ENCODE measurements at regions not wholly inside any gene's neighbourhood (a gene's known extent, or its start where the extent isn't known, plus 50 kb on each side); places are given as distances from the start of the nearest gene placed in this dataset.

DNA sequence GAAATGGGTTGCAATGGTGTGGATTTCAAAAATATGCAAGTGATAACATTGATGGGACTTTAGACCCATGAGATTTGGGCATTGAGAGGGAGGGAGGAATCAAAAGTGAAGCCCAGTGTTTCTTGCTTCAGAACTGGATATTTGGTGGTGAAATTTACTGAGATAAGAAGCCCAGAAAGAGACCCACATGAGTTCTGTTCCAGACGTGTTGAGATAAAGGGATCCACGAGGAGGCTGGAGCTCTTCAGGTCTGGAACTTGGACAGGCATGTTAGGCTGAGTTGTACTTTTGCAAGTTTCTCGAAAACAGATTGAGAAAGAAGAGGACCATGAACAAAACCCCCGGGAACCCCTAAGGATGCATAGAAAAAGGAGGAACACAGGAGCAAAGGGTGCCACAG lies 290.2 kb downstream of the MEX3B start:
- Histone ChIP-seq H3K4me1 (replicated peaks in 1 of 2; ENCODE audit: control insufficient read depth in 2 of 2, insufficient read depth in 2 of 2, low read length in 2 of 2) (no peaks in the 10 kb centered on the region), H3K4me3 (no peak overlapping the region), H3K36me3 (ENCODE audit: control insufficient read depth, insufficient read depth, low read length) (no peaks in the 10 kb centered on the region), H4K20me1 (replicated peaks; ENCODE audit: control insufficient read depth, insufficient read depth, low read length) (peaks cover 20% of the 10 kb centered on the region; the same call in 1 of the 2 replicates), H3K9me1 (ENCODE audit: control insufficient read depth, insufficient read depth, low read length) (no peaks in the 10 kb centered on the region), H3K9me3 (replicated peaks; ENCODE audit: control insufficient read depth, insufficient read depth, low read depth, low read length) (no peaks in the 10 kb centered on the region), H3K9ac (ENCODE audit: insufficient read depth in 1 of 2, low read depth in 2 of 2, low read length in 2 of 2) (no peak overlapping the region), H3K4me2 (ENCODE audit: insufficient read depth, low read length) (no peak overlapping the region), H3K79me2 (ENCODE audit: control insufficient read depth, insufficient read depth, low read length) (no peaks in the 10 kb centered on the region), H2AFZ (ENCODE audit: low read depth, low read length) (no peak overlapping the region), H3K27me3 (ENCODE audit: control insufficient read depth in 2 of 2, insufficient read depth in 2 of 2, low read length in 2 of 2) (peaks cover 3 to 10% of the 10 kb centered on the region in 2 experiments; a peak in 4 of 5 replicates), H3K27ac (ENCODE audit: extremely low read depth, low read depth, low read length) (no peak overlapping the region)
- ChIA-PET POLR2A (interaction anchor here (0.7 to 1.1 kb wide), 3 partner anchors 11 to 311 kb away, joined by 3 to 4 read pairs (median 3); no protein-coding TSS in a partner anchor), CTCF (ENCODE audit: low intra/inter-chr PET ratio) (no interaction called here)
- no peak for FAIRE-seq
- ATAC-seq, result no peak
- DNase-seq (ENCODE audit: extremely low read depth in 1 of 4, low spot score in 3 of 4), result no peak
- intact Hi-C loops (cut with micrococcal nuclease) (no loop called here), in situ Hi-C loops (cut with MboI) (no loop called here)
- BruUV-seq (replicated peaks), result no TSS peak
- WGBS (ENCODE audit: insufficient coverage, low coverage, missing lambda C conversion rate), result 2% methylated on average over 4 of the region's 4 CpGs
- TF ChIP-seq ZNF224 (CRISPR knock-in tag; IDR thresholded peaks at IDR 0.05) (no peak), ZNF133 (CRISPR knock-in tag; IDR thresholded peaks at IDR 0.05) (no peak)
- TF ChIP-seq, protein P1, sequence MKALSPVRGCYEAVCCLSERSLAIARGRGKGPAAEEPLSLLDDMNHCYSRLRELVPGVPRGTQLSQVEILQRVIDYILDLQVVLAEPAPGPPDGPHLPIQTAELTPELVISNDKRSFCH (CRISPR knock-in tag; IDR thresholded peaks at IDR 0.05), result no peak
- TF ChIP-seq, protein P1 (tag; IDR thresholded peaks at IDR 0.05), result no peak

DNA sequence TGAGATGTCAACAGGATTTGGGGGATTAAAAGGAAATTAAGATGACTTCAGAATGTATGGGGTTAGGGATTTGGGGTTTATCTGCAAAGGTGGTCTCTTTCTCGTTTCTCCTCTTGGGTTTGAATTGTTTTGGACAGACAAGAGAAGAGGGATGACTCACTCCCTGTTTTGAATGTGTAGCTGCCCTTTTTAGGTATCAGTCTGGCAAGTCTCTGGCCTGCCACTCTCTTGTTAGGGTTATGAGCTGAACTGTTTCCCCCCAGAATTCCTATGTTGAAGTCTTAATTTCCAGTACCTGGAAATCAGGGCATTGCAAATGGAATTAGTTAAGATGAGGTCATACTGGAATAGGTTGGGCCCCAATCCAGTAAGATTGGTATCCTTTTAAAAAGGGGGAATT lies 291.7 kb downstream of the MEX3B start:
- Histone ChIP-seq H2AFZ (ENCODE audit: low read depth, low read length) (no peak overlapping the region), H3K4me1 (replicated peaks in 1 of 2; ENCODE audit: control insufficient read depth in 2 of 2, insufficient read depth in 2 of 2, low read length in 2 of 2) (peaks cover 0 to 8% of the 10 kb centered on the region in 2 experiments; a peak in 2 of 5 replicates), H3K4me3 (no peak overlapping the region), H3K9me1 (ENCODE audit: control insufficient read depth, insufficient read depth, low read length) (no peaks in the 10 kb centered on the region), H3K4me2 (ENCODE audit: insufficient read depth, low read length) (no peak overlapping the region), H3K36me3 (ENCODE audit: control insufficient read depth, insufficient read depth, low read length) (no peaks in the 10 kb centered on the region), H3K27me3 (ENCODE audit: control insufficient read depth in 2 of 2, insufficient read depth in 2 of 2, low read length in 2 of 2) (peaks cover 3 to 20% of the 10 kb centered on the region in 2 experiments; a peak in 4 of 5 replicates), H3K9ac (ENCODE audit: insufficient read depth in 1 of 2, low read depth in 2 of 2, low read length in 2 of 2) (no peak overlapping the region), H3K9me3 (replicated peaks; ENCODE audit: control insufficient read depth, insufficient read depth, low read depth, low read length) (no peaks in the 10 kb centered on the region), H3K79me2 (ENCODE audit: control insufficient read depth, insufficient read depth, low read length) (no peaks in the 10 kb centered on the region), H4K20me1 (replicated peaks; ENCODE audit: control insufficient read depth, insufficient read depth, low read length) (peaks cover 20% of the 10 kb centered on the region; the same call in 1 of the 2 replicates), H3K27ac (ENCODE audit: extremely low read depth, low read depth, low read length) (no peak overlapping the region)
- CTCF ChIA-PET (ENCODE audit: low intra/inter-chr PET ratio), result no interaction called here
- TF ChIP-seq HMGN3 (IDR thresholded peaks at IDR 0.05; ENCODE audit: borderline replicate concordance, extremely low read depth, insufficient read length, low read depth, low read length) (no peak), RBFOX2 (IDR thresholded peaks at IDR 0.05; ENCODE audit: low read depth, low read length) (no peak), NCOA1 (IDR thresholded peaks at IDR 0.05; ENCODE audit: low read depth) (no peak), ZBED1 (IDR thresholded peaks at IDR 0.05) (no peak)
- no TSS peak for BruUV-seq (replicated peaks)
- in situ Hi-C loops (cut with MboI), result no loop called here
- POLR2A ChIA-PET, result interaction anchor here (1.5 kb wide), 1 partner anchor 10 kb away, joined by 3 read pairs; no protein-coding TSS in a partner anchor
- FAIRE-seq, result no peak
- ATAC-seq, result no peak
- WGBS (ENCODE audit: insufficient coverage, low coverage, missing lambda C conversion rate), result 0% methylated on average over 1 of the region's 1 CpG
- no peak for DNase-seq (ENCODE audit: extremely low read depth in 1 of 4, low spot score in 3 of 4)
- intact Hi-C loops (cut with micrococcal nuclease), result no loop called here
